ENCODE measurements at regions not wholly inside any gene's neighbourhood (a gene's known extent, or its start where the extent isn't known, plus 50 kb on each side); places are given as distances from the start of the nearest gene placed in this dataset.

DNA sequence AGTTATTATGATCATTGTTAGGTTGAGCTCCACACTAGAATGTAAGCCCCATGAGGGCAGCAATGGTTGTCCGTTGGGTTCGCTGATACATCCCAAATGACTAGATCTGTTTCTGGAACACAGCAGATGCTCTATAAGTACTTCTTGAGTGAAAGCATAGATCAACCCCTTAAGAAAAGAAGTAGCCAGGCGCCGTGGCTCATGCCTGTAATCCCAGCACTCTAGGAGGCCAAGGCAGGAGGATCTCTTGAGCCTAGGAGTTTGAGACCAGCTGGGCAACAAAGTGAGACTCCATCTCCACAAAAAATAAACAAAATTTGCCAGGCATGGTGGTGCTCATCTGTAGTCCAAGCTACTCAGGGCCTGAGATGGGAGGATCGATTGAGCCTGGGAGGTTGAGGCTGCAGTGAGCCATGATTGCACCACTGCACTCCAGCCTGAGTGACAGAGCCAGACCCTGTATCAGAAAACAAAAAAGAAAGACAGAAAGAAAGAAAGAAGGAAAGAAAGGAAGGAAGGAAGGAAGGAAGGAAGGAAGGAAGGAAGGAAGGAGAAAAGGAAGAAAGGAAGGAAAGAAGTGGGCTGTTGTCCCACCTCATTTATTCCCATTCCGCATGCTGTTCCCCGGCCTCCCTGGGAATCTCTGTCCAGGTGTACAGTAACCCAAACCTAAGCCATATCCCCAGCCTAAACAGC, 54.4 kb upstream of the RPL38 start:
- H3K27me3 Mint-ChIP-seq (ENCODE audit: unreplicated experiment) = peaks cover 8% of the 10 kb centered on the region
- DNase-seq (ENCODE audit: low spot score) = no peak
- peaks cover 8% of the 10 kb centered on the region for H3K4me1 Mint-ChIP-seq (ENCODE audit: unreplicated experiment)
- TF ChIP-seq, protein P1, sequence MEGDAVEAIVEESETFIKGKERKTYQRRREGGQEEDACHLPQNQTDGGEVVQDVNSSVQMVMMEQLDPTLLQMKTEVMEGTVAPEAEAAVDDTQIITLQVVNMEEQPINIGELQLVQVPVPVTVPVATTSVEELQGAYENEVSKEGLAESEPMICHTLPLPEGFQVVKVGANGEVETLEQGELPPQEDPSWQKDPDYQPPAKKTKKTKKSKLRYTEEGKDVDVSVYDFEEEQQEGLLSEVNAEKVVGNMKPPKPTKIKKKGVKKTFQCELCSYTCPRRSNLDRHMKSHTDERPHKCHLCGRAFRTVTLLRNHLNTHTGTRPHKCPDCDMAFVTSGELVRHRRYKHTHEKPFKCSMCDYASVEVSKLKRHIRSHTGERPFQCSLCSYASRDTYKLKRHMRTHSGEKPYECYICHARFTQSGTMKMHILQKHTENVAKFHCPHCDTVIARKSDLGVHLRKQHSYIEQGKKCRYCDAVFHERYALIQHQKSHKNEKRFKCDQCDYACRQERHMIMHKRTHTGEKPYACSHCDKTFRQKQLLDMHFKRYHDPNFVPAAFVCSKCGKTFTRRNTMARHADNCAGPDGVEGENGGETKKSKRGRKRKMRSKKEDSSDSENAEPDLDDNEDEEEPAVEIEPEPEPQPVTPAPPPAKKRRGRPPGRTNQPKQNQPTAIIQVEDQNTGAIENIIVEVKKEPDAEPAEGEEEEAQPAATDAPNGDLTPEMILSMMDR (IDR thresholded peaks at IDR 0.05; ENCODE audit: unreplicated experiment) = no peak
- H3K4me3 Mint-ChIP-seq (ENCODE audit: unreplicated experiment) = no peak overlapping the region
- H3K27ac Mint-ChIP-seq (ENCODE audit: unreplicated experiment) = no peak overlapping the region
- H3K36me3 Mint-ChIP-seq (ENCODE audit: low read depth, unreplicated experiment) = peaks cover 8% of the 10 kb centered on the region
- H3K9me3 Mint-ChIP-seq (ENCODE audit: unreplicated experiment) = no peaks in the 10 kb centered on the region

DNA sequence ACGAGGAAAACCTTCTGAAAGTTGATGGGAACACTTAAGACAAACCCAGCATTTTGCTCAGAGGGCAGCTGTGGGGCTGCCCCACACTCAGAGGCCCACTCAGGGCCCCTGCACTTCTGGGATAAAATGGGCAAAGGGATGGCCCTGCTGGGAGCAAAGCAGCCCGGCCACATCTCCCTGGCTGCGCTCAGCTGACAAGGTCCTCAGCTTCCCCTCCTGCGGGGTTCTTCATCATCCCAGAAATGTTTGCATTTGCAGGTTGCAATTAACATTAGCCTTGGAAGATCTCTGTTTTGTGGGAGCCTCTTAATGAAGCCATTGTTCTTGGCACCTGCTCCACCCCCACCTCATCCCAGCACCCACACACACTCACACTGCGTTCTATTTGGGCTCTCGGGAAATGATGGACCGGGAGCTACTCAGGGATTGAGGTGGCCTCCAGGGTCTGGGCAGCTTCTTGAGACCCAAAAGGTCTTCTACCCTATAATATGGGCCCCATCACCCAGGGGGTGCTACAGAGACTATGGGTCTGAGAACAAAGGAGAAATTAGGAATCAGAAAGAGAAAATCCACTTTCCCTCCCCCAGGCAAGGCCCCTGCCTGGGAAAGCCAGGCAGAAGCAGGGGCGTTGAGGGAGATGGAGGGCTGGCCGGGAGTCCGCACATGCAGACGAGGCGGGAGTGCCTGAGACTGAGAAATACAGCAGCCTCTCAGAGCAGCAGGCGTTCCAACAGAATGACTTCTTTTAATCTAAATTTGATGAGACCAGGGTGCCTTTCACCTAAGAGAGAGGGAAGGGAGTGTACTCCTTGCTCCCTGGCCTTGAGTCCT, 53.7 kb upstream of the RPL38 start:
- Mint-ChIP-seq H3K36me3 (ENCODE audit: low read depth, unreplicated experiment) (peaks cover 8% of the 10 kb centered on the region), H3K27ac (ENCODE audit: unreplicated experiment) (no peak overlapping the region), H3K9me3 (ENCODE audit: unreplicated experiment) (no peaks in the 10 kb centered on the region), H3K4me1 (ENCODE audit: unreplicated experiment) (peaks cover 8% of the 10 kb centered on the region), H3K27me3 (ENCODE audit: unreplicated experiment) (peaks cover 10% of the 10 kb centered on the region), H3K4me3 (ENCODE audit: unreplicated experiment) (no peak overlapping the region)
- no peak for DNase-seq (ENCODE audit: low spot score)
- TF ChIP-seq, protein P1 (IDR thresholded peaks at IDR 0.05; ENCODE audit: unreplicated experiment) = no peak

DNA sequence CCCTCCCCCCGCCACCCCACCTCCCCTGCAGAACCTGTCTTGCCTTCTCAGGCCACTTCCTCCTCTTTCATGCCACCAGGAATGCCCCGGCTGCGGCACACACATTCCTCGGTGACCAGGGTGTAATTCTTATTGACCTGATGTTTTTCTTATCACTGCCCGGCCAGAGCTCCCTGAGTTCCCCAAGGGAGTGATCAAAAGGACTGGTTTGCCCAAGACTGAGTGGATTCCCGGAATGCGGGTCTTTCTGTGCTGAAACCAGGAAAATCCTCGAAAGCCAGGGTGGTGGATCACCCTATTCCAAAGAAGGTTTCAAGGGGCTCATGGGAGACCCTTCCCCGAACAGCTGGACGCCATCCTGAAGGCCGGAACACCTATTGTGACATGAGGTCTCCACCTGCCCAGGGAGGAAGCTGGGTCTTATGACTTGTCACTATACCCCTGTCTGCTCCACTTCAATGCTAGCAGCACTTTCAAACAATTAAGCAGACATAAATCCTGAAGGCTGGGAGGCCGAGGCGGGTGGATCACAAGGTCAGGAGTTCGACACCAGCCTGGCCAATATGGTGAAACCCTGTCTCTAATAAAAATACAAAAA, 53.0 kb upstream of the RPL38 start:
- TF ChIP-seq, protein P1 (IDR thresholded peaks at IDR 0.05; ENCODE audit: unreplicated experiment) = no peak
- no peak overlapping the region for H3K27ac Mint-ChIP-seq (ENCODE audit: unreplicated experiment)
- no peak overlapping the region for H3K4me3 Mint-ChIP-seq (ENCODE audit: unreplicated experiment)
- DNase-seq (ENCODE audit: low spot score) = no peak
- H3K27me3 Mint-ChIP-seq (ENCODE audit: unreplicated experiment) = peaks cover 10% of the 10 kb centered on the region
- no peaks in the 10 kb centered on the region for H3K9me3 Mint-ChIP-seq (ENCODE audit: unreplicated experiment)
- H3K36me3 Mint-ChIP-seq (ENCODE audit: low read depth, unreplicated experiment) = peaks cover 8% of the 10 kb centered on the region
- peaks cover 8% of the 10 kb centered on the region for H3K4me1 Mint-ChIP-seq (ENCODE audit: unreplicated experiment)

DNA sequence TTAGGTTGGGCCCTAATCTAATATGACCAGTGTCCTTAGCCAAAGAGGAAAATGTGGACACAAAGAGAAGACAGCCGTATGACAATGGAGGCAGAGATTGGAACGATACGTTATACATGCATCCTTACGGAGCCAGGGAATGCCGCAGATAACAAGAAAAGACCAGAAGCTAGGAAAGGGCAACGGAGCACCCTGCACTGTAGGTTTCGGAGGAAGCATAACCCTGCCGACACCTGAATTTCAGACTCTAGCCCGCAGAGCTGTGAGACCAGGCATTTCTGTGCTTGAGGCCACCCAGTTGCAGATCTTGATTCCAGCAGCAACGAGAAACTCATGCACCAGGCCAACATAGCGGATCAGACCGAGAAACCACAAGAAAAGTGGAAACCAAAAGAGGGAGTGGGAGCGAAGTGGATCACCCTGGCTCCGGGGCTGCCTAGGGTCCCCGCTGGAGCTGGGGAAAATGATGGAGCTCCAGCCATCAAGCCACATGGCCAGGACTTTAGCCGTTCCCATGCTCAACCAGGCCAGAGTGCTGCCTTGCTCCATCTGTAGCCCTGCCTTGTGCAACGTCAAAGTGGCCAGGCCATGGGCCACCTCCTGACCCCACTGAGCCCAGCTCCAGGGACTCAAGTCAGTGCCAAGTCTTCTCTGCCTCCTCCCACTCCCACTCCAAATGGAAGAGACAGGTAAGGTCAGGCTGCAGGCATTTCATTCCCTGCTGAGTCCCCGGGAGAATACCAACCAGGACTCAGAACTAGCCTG, 51.7 kb upstream of the RPL38 start:
- TF ChIP-seq, protein P1 (IDR thresholded peaks at IDR 0.05; ENCODE audit: unreplicated experiment) = no peak
- no peak for DNase-seq (ENCODE audit: low spot score)

More for the DNA sequence above, 51.7 kb upstream of the RPL38 start:
- Mint-ChIP-seq H3K4me3 (ENCODE audit: unreplicated experiment) (no peak overlapping the region), H3K9me3 (ENCODE audit: unreplicated experiment) (no peaks in the 10 kb centered on the region), H3K27ac (ENCODE audit: unreplicated experiment) (no peak overlapping the region), H3K36me3 (ENCODE audit: low read depth, unreplicated experiment) (peaks cover 8% of the 10 kb centered on the region), H3K4me1 (ENCODE audit: unreplicated experiment) (peaks cover 8% of the 10 kb centered on the region), H3K27me3 (ENCODE audit: unreplicated experiment) (peaks cover 8% of the 10 kb centered on the region)

Measured in endothelial cell (in vitro differentiated cells).